Vagina (tissue), 2 donors: ENCODE measurements at regions not wholly inside any gene's neighbourhood (a gene's known extent, or its start where the extent isn't known, plus 50 kb on each side); places are given as distances from the start of the nearest gene placed in this dataset.

Experiments used
- CTCF ChIP-seq, 3 experiments: fragments of 450-650 bp in 2 of 3; fragments of 200-600 bp in 1 of 3; sonication (generic) in 1 of 3; IDR thresholded peaks; one replicate each; pipeline ENCODE4 v1.5.1; 2017 to 2019; ENCODE audit warnings: antibody characterized with exemption in 3 of 3, mild to moderate bottlenecking in 2 of 3, moderate library complexity in 2 of 3
- POLR2A ChIP-seq, 2 donors: fragments of 450-650 bp; IDR thresholded peaks; one replicate each; pipeline ENCODE4 v1.6.1; 2017; ENCODE audit warnings: antibody characterized with exemption in 2 of 2, mild to moderate bottlenecking in 2 of 2, moderate library complexity in 2 of 2
- POLR2AphosphoS5 ChIP-seq, 2 donors: sonication (generic); formaldehyde crosslinking; IDR thresholded peaks; one replicate each; pipeline ENCODE4 v1.9.0; 2017; ENCODE audit warnings: antibody characterized with exemption in 2 of 2, mild to moderate bottlenecking in 2 of 2, low read depth in 1 of 2; ENCODE audit not compliant: insufficient read depth in 1 of 2

- no peak for TF ChIP-seq POLR2A (IDR thresholded peaks at IDR 0.05)
- no peak for TF ChIP-seq CTCF (IDR thresholded peaks at IDR 0.05)
- TF ChIP-seq POLR2AphosphoS5 (IDR thresholded peaks at IDR 0.05; ENCODE audit: insufficient read depth in 1 of 2, low read depth in 1 of 2), result no peak
These were observed 110.2 kb upstream of the ZNF184 start for GRCh38 chr6:27582928-27583725.
